ENCODE measurements at regions not wholly inside any gene's neighbourhood (a gene's known extent, or its start where the extent isn't known, plus 50 kb on each side); places are given as distances from the start of the nearest gene placed in this dataset.

DNA sequence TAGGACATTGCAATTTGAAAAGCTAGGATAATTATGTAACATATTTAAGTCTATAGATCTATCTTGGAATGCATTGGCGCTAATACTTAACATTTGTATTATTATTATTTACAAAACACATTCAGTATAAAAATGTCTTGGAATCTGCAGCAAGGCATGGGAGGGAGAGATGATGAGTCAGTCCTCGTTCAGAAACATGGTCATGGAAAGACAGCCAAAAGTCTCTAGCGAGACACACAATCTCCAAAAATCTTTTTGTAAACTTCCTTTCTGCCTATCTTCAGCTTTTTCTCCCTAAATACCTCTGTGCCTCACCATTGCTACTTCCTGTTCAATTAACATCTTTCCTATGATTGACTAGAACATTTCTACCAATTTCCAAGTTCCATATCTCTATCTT lies 188.4 kb upstream of the CACNA2D1 start:
- H3K4me1 ChIP-seq (ENCODE audit: control insufficient read depth, insufficient read depth, low read length), result no peaks in the 10 kb centered on the region
- intact Hi-C loops (cut with micrococcal nuclease; ENCODE audit: unreplicated experiment) (no loop called here), in situ Hi-C loops (cut with HindIII; ENCODE audit: low pct_unique_long_range_greater_than_20kb, low sequenced_read_pairs) (no loop called here)
- no peaks in the 10 kb centered on the region; the same call in none of the 2 replicates for H3K27me3 ChIP-seq (ENCODE audit: control insufficient read depth, insufficient read depth, low read length)
- DNase-seq (ENCODE audit: low read depth, low spot score) (no peak), ATAC-seq (no peak)
- H3K9me3 ChIP-seq (ENCODE audit: control insufficient read depth, insufficient read depth, low read depth, low read length), result no peaks in the 10 kb centered on the region
- no peak overlapping the region for H3K4me3 ChIP-seq (ENCODE audit: low read depth in 2 of 2, low read length in 2 of 2)
- ChIA-PET POLR2A (no interaction called here), CTCF (no interaction called here)
- no peak overlapping the region for H3K27ac ChIP-seq (ENCODE audit: low read length)
- TF ChIP-seq TCF7L2 (IDR thresholded peaks at IDR 0.05; ENCODE audit: low read depth, low read length) (no peak), SIN3A (IDR thresholded peaks at IDR 0.05; ENCODE audit: borderline replicate concordance, insufficient read depth, low read depth, low read length) (no peak), POLR2AphosphoS5 (IDR thresholded peaks at IDR 0.05; ENCODE audit: low read depth, low read length) (no peak)
- TF ChIP-seq, protein P1, sequence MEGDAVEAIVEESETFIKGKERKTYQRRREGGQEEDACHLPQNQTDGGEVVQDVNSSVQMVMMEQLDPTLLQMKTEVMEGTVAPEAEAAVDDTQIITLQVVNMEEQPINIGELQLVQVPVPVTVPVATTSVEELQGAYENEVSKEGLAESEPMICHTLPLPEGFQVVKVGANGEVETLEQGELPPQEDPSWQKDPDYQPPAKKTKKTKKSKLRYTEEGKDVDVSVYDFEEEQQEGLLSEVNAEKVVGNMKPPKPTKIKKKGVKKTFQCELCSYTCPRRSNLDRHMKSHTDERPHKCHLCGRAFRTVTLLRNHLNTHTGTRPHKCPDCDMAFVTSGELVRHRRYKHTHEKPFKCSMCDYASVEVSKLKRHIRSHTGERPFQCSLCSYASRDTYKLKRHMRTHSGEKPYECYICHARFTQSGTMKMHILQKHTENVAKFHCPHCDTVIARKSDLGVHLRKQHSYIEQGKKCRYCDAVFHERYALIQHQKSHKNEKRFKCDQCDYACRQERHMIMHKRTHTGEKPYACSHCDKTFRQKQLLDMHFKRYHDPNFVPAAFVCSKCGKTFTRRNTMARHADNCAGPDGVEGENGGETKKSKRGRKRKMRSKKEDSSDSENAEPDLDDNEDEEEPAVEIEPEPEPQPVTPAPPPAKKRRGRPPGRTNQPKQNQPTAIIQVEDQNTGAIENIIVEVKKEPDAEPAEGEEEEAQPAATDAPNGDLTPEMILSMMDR (IDR thresholded peaks at IDR 0.05), result no peak
- TF ChIP-seq, protein P2, sequence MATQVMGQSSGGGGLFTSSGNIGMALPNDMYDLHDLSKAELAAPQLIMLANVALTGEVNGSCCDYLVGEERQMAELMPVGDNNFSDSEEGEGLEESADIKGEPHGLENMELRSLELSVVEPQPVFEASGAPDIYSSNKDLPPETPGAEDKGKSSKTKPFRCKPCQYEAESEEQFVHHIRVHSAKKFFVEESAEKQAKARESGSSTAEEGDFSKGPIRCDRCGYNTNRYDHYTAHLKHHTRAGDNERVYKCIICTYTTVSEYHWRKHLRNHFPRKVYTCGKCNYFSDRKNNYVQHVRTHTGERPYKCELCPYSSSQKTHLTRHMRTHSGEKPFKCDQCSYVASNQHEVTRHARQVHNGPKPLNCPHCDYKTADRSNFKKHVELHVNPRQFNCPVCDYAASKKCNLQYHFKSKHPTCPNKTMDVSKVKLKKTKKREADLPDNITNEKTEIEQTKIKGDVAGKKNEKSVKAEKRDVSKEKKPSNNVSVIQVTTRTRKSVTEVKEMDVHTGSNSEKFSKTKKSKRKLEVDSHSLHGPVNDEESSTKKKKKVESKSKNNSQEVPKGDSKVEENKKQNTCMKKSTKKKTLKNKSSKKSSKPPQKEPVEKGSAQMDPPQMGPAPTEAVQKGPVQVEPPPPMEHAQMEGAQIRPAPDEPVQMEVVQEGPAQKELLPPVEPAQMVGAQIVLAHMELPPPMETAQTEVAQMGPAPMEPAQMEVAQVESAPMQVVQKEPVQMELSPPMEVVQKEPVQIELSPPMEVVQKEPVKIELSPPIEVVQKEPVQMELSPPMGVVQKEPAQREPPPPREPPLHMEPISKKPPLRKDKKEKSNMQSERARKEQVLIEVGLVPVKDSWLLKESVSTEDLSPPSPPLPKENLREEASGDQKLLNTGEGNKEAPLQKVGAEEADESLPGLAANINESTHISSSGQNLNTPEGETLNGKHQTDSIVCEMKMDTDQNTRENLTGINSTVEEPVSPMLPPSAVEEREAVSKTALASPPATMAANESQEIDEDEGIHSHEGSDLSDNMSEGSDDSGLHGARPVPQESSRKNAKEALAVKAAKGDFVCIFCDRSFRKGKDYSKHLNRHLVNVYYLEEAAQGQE (IDR thresholded peaks at IDR 0.05; ENCODE audit: insufficient read depth in 1 of 2, low read depth in 2 of 2, low read length in 1 of 2), result no peak
- H3K36me3 ChIP-seq (ENCODE audit: control insufficient read depth, insufficient read depth, low read length), result no peaks in the 10 kb centered on the region
- no TSS peak for BruUV-seq (replicated peaks)

DNA sequence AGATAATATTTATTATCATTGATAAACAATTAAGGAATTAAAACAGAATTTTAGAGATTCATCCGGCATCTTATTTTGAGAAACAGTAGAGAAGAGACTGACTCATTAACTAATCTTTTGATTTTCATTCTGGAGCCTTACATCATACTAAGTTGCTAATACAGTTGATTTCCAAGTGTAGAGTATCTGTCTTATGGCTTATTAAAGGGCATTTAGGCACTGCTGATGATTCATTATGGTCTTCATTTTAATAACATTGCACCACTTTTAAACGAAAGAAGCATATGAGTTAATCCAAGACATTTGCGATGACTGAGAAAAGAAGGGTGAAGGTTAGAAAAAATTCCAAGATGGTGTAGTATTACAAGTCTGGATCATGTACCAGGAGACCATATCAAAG lies 186.0 kb upstream of the CACNA2D1 start:
- POLR2A ChIA-PET, result no interaction called here
- no peak for TF ChIP-seq TCF7L2 (IDR thresholded peaks at IDR 0.05; ENCODE audit: low read depth, low read length)
- TF ChIP-seq, protein P1 (IDR thresholded peaks at IDR 0.05), result no peak
- TF ChIP-seq, protein P2 (IDR thresholded peaks at IDR 0.05; ENCODE audit: insufficient read depth in 1 of 2, low read depth in 2 of 2, low read length in 1 of 2), result no peak
- CTCF ChIA-PET, result no interaction called here
- in situ Hi-C loops (cut with HindIII; ENCODE audit: low pct_unique_long_range_greater_than_20kb, low sequenced_read_pairs) (no loop called here), intact Hi-C loops (cut with micrococcal nuclease; ENCODE audit: unreplicated experiment) (no loop called here)
- no peaks in the 10 kb centered on the region for H3K36me3 ChIP-seq (ENCODE audit: control insufficient read depth, insufficient read depth, low read length)
- no peaks in the 10 kb centered on the region for H3K9me3 ChIP-seq (ENCODE audit: control insufficient read depth, insufficient read depth, low read depth, low read length)
- H3K4me3 ChIP-seq (ENCODE audit: low read depth in 2 of 2, low read length in 2 of 2), result no peak overlapping the region
- H3K4me1 ChIP-seq (ENCODE audit: control insufficient read depth, insufficient read depth, low read length), result no peaks in the 10 kb centered on the region
- no TSS peak for BruUV-seq (replicated peaks)
- H3K27me3 ChIP-seq (ENCODE audit: control insufficient read depth, insufficient read depth, low read length), result no peaks in the 10 kb centered on the region; the same call in none of the 2 replicates
- H3K27ac ChIP-seq (ENCODE audit: low read length), result no peak overlapping the region
- DNase-seq (ENCODE audit: low read depth, low spot score) (no peak), ATAC-seq (no peak)
